IPS-20b (cell line): ENCODE measurements at regions not wholly inside any gene's neighbourhood (a gene's known extent, or its start where the extent isn't known, plus 50 kb on each side); places are given as distances from the start of the nearest gene placed in this dataset.

Experiments
- H3K27ac ChIP-seq: one replicate; pipeline ENCODE4 v1.5.1; 2013; ENCODE audit warnings: low read length
- H3K27me3 ChIP-seq: 2 replicates; pipeline ENCODE4 v1.6.1; 2013; ENCODE audit warnings: mild to moderate bottlenecking, low read length, inconsistent platforms; ENCODE audit not compliant: insufficient read depth
- H3K36me3 ChIP-seq: 2 replicates; pipeline ENCODE4 v1.6.1; 2013; ENCODE audit warnings: low read depth, mild to moderate bottlenecking, inconsistent platforms, low read length, moderate library complexity; ENCODE audit not compliant: insufficient read depth
- H3K4me1 ChIP-seq: 2 replicates; pipeline ENCODE4 v1.6.1; 2013; ENCODE audit warnings: mild to moderate bottlenecking, control low read depth, inconsistent platforms, low read length, moderate library complexity; ENCODE audit not compliant: insufficient read depth
- H3K4me3 ChIP-seq: 2 replicates; pipeline ENCODE4 v1.5.1; 2013; ENCODE audit warnings: mild to moderate bottlenecking, low read length, inconsistent platforms
- H3K9ac ChIP-seq: 2 replicates; pipeline ENCODE4 v1.6.1; 2013; ENCODE audit warnings: low read depth, mild to moderate bottlenecking, inconsistent platforms, low read length, moderate library complexity
- H3K9me3 ChIP-seq: 2 replicates; pipeline ENCODE4 v1.6.1; 2013; ENCODE audit warnings: mild to moderate bottlenecking, low read depth, low read length, inconsistent platforms; ENCODE audit not compliant: insufficient read depth

DNA sequence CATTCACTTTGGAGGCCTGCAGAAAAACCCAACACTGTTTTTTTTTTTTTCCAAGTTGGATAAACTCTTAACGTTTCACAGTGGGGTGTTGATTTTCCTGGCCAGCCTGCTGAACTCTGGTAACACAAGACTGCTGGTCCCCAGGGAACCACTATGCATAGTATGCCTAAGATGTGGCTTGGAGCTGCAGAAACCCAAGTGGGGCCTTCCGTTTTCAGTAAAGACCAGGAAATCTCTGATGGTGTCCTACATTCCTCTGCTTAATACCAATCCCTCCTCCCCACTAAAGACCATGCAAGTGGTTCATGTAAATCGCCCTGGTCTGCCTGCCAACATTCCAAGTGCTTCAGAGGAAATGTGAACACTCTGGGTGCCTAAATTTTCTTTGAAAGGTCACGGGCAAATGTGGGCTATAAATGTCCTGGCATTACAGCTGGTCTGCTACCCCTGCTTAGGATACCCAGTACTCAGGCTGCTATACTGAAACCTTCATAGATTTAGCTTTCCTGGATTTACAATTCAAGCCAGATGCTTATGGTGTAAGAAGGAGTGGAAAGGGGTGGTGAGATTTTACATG is 615.4 kb downstream of the MAFB start:
- Histone ChIP-seq H3K9me3 (peaks cover 4% of the 10 kb centered on the region; the same call in 1 of the 2 replicates), H3K4me1 (peaks cover 20% of the 10 kb centered on the region), H3K4me3 (no peak overlapping the region), H3K27me3 (no peaks in the 10 kb centered on the region), H3K9ac (peak overlapping the region; percentile 3; the same call in 1 of the 2 replicates), H3K27ac (no peak overlapping the region), H3K36me3 (no peaks in the 10 kb centered on the region)

DNA sequence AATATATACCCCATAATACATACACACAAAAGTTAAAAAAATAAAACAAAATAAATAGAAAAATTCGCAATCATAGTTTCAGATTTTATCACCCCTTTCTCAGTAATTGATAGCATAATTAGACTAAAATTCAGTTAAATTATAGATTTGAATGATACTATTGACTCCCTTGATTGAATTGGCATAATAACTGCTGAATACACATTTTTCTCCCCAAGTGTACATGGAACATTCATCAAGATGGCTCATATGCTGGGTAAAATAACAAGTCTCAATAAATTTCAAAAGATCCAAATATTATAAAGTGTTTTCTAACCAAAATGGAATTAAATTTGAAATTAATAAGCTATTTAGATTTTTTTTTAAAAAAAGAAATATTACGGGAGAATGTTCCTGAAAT is 616.1 kb downstream of the MAFB start:
- Histone ChIP-seq H3K27ac (no peak overlapping the region), H3K9ac (no peak overlapping the region), H3K9me3 (peaks cover 4% of the 10 kb centered on the region; the same call in 1 of the 2 replicates), H3K4me1 (peaks cover 20% of the 10 kb centered on the region), H3K27me3 (no peaks in the 10 kb centered on the region), H3K36me3 (no peaks in the 10 kb centered on the region), H3K4me3 (no peak overlapping the region)

DNA sequence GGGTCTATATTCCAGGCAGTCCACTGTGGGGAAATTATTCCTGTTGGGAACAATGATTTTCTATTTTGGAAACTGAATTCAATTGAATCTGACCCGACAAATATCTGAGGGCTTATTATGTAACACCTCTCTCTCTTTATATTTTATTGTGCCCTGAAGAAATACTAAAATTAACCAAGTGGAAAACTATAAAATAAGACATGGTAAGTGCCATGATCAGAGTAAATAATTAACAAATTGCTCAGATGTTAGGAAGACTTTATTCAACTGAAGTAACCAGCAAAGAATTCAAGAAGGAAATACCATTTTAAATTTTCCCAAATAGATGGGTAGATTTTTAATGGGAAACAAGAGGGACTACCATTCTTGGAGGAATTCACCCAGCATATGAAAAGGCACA is 632.9 kb downstream of the MAFB start:
- Histone ChIP-seq H3K9me3 (peaks cover 12% of the 10 kb centered on the region; the same call in 1 of the 2 replicates), H3K36me3 (no peaks in the 10 kb centered on the region), H3K9ac (no peak overlapping the region), H3K4me1 (no peaks in the 10 kb centered on the region), H3K4me3 (no peak overlapping the region), H3K27ac (no peak overlapping the region), H3K27me3 (no peaks in the 10 kb centered on the region)

DNA sequence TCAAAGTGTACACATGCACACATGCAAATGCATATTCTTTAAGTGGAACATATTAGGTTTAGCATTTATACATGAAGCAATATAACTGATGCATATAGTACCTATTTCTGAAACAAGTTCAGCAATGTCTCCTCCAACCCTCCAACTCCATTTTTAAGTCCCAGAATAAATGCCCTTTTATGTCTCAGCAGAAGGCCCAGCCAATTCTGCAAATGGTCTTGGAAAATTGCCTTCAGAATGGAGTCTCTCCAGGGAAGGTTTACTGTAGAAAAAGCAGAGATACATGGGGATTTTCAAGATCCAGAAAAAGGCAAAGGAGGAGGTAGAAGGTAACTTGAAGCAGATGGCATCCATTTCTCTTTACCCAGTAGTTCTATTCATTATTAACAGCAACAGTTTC is 633.3 kb downstream of the MAFB start:
- H3K36me3 ChIP-seq = no peaks in the 10 kb centered on the region
- peaks cover 7% of the 10 kb centered on the region; the same call in 1 of the 2 replicates for H3K9me3 ChIP-seq
- no peak overlapping the region for H3K27ac ChIP-seq
- no peaks in the 10 kb centered on the region for H3K4me1 ChIP-seq
- H3K4me3 ChIP-seq = no peak overlapping the region
- no peaks in the 10 kb centered on the region for H3K27me3 ChIP-seq
- H3K9ac ChIP-seq = no peak overlapping the region

DNA sequence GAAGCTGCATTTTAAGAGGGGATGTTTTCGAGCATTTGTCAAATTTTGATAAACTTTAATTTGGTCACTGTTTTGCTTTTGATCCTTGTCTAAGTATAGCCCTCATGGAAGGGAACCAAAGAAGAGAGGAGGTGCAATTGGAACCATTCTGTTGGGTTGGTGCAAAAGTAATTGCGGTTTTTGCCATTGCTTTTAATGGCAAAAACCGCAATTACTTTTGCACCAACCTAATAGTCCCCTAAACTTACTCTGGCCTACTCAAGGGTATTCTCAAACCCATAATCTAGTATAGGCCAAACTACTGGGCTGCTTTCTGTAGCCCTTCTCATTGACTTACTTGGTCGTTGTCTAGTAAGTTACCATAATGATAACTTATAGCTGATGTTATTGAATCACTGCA is 634.7 kb downstream of the MAFB start:
- H3K27ac ChIP-seq = no peak overlapping the region

DNA sequence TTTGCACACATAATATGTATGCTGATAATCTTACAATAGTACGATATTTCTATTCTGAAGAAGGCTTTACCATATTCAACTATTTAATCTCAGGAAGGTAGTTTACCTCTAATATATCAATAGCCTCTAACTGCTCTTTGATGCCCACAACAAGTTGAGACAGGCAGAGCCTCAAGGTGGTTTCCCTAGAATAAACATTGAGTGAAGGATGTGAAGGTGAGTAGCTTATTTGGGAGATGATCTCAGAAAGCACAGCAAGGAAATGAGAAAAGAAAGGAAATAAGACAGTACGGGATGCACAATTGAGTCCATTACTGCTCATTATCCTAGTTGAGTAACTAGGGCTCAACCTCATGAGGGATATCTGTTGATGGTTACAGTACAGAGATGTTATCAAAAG is 638.4 kb downstream of the MAFB start:
- H3K36me3 ChIP-seq = no peaks in the 10 kb centered on the region
- H3K4me1 ChIP-seq = no peaks in the 10 kb centered on the region
- no peak overlapping the region for H3K4me3 ChIP-seq
- no peak overlapping the region for H3K9ac ChIP-seq
- no peaks in the 10 kb centered on the region for H3K27me3 ChIP-seq
- H3K9me3 ChIP-seq = no peaks in the 10 kb centered on the region
- H3K27ac ChIP-seq = no peak overlapping the region

More for the DNA sequence above, 634.7 kb downstream of the MAFB start:
- no peaks in the 10 kb centered on the region for H3K36me3 ChIP-seq
- H3K4me1 ChIP-seq = no peaks in the 10 kb centered on the region
- no peak overlapping the region for H3K4me3 ChIP-seq
- H3K9me3 ChIP-seq = no peaks in the 10 kb centered on the region
- H3K27me3 ChIP-seq = no peaks in the 10 kb centered on the region
- no peak overlapping the region for H3K9ac ChIP-seq

DNA sequence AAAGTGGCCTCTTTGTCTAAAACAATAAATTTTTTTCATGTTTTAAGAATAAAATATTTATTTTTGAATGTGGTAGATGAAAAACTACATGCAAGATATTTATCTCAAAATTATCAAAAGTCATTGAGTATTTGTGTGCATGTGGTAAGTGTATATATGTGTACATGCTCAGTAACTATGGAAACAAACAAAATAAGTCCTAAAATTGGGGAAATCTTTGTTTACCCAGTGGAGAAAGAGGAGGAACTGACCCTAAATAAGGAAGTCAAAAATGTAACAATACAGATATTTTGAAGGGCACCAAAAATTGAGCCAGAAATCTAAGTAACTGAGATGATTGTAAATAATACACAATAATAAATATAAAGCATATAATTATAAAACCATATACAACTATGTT is 639.2 kb downstream of the MAFB start:
- no peaks in the 10 kb centered on the region for H3K27me3 ChIP-seq
- H3K9me3 ChIP-seq = no peaks in the 10 kb centered on the region
- H3K4me1 ChIP-seq = no peaks in the 10 kb centered on the region
- no peak overlapping the region for H3K4me3 ChIP-seq
- H3K9ac ChIP-seq = no peak overlapping the region
- no peak overlapping the region for H3K27ac ChIP-seq
- H3K36me3 ChIP-seq = no peaks in the 10 kb centered on the region

DNA sequence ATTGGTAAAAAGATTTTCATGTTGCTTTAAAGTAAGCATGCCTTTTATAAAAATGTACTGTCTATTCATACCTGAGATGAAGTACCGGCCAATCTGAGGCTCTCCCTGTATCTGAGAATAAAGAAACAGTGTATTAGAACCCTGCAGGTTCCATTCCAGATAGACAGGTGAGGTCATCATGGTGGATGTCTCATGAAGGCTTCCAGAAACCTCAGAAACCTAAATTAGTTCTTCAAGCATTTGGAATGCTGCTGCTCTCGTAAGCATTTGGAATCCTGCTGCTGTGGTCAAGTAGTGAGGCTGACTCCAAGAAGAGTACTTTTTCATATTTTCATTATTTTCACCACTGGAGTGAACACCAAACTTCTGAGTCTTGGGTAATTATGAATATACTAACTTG is 642.3 kb downstream of the MAFB start:
- Histone ChIP-seq H3K4me3 (no peak overlapping the region), H3K27ac (no peak overlapping the region), H3K9me3 (no peaks in the 10 kb centered on the region), H3K9ac (no peak overlapping the region), H3K36me3 (no peaks in the 10 kb centered on the region), H3K4me1 (no peaks in the 10 kb centered on the region), H3K27me3 (no peaks in the 10 kb centered on the region)

DNA sequence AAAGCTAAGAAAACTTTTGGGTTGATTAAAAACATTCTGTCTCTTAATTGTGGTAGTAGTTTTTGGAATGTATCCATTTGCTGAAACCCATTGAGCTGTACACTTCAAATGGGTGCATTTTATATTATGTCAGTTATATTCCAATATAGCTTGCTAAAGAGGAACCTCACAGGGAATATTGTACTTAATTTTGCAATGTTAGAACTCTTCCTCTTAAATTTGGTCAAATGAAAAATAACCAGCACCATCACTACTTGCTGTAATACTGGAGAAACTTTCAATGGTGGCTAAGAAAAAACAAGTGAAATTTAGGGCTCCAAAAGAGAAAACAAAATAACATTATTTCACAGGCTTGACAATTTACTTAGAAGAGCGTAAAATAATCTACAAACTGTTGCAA is 651.5 kb downstream of the MAFB start:
- no peak overlapping the region for H3K4me3 ChIP-seq

DNA sequence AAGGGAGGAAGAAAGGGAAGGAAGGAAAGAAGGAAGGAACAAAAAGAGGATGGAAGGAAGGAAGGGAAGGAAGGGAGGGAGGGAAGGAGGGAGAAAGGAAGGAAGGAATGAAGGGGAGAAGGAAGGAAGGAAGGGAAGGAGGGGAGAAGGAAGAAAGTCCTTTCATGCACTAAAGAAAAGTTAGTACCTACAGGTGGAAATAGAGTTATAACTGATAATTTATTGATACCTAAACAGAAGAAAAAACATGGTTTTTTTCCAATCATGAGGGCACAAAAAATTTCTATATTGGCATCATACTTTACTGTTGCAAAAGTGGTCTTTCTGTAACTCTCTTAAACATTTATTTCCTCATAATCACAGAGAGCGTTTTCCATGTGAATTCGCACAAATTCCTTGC is 659.4 kb downstream of the MAFB start:
- no peaks in the 10 kb centered on the region for H3K9me3 ChIP-seq
- H3K27me3 ChIP-seq = no peaks in the 10 kb centered on the region
- no peaks in the 10 kb centered on the region for H3K4me1 ChIP-seq
- no peak overlapping the region for H3K4me3 ChIP-seq
- H3K36me3 ChIP-seq = no peaks in the 10 kb centered on the region
- H3K27ac ChIP-seq = no peak overlapping the region
- no peak overlapping the region for H3K9ac ChIP-seq

More for the DNA sequence above, 651.5 kb downstream of the MAFB start:
- Histone ChIP-seq H3K27me3 (no peaks in the 10 kb centered on the region), H3K27ac (no peak overlapping the region), H3K4me1 (no peaks in the 10 kb centered on the region), H3K36me3 (no peaks in the 10 kb centered on the region), H3K9ac (no peak overlapping the region), H3K9me3 (no peaks in the 10 kb centered on the region)

DNA sequence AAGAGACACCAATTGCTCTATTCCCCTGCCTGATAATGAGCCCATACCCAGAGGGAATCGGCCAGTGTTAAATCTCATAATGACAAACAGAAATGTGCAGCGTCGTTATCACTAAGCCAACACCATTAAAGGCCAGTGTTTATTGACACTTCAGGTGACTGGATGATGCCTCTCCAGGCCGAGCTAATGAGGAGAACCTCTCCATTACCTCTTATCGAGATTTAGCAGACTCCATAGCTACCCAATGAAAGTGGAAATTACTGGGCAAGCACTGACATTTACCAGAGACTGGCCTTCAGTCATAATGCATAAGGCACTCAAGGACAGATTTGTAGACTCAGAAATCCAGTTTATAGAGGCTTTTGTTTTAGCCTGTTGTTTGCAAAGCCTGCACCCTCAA is 669.5 kb downstream of the MAFB start:
- no peak overlapping the region for H3K27ac ChIP-seq
- no peaks in the 10 kb centered on the region for H3K27me3 ChIP-seq
- no peak overlapping the region for H3K4me3 ChIP-seq
- no peaks in the 10 kb centered on the region for H3K36me3 ChIP-seq
- H3K9me3 ChIP-seq = no peaks in the 10 kb centered on the region
- no peak overlapping the region for H3K9ac ChIP-seq
- H3K4me1 ChIP-seq = no peaks in the 10 kb centered on the region

DNA sequence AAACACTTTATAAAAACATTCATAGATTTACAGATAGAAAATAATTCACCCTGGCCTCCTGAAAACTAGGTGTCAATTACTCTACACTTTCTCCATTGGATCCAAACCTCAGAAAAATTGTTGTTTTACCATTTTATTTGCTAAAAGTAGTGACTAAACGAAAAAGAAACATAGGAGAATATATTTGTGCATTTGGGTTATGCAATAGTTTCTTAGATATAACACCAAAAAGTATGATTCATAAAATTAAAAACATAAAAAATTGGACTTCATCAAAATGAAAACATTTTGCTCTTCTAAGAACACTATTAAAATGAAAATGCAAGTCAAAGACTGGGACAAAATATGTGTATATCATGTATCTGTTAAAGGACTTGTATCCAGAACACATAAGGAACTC is 671.3 kb downstream of the MAFB start:
- no peaks in the 10 kb centered on the region for H3K27me3 ChIP-seq
- no peaks in the 10 kb centered on the region for H3K36me3 ChIP-seq
- H3K27ac ChIP-seq = no peak overlapping the region
- H3K4me1 ChIP-seq = no peaks in the 10 kb centered on the region
- no peak overlapping the region for H3K9ac ChIP-seq
- H3K4me3 ChIP-seq = no peak overlapping the region
- H3K9me3 ChIP-seq = no peaks in the 10 kb centered on the region
